HL-60 (cell line): ENCODE measurements at regions not wholly inside any gene's neighbourhood (a gene's known extent, or its start where the extent isn't known, plus 50 kb on each side); places are given as distances from the start of the nearest gene placed in this dataset.

Experiments used
- DNase-seq, 2 experiments: peaks; one replicate each; pipeline ENCODE4 v3.0.0-alpha.2; 2010 to 2020; ENCODE audit warnings: low read depth in 1 of 2, low spot score in 1 of 2
- H3K27ac ChIP-seq: fragments of 250-450 bp; sonication (Bioruptor Pico); replicated peaks from 2 replicates; pipeline ENCODE4 v1.5.1; 2020; ENCODE audit warnings: mild to moderate bottlenecking, moderate library complexity
- H3K27me3 ChIP-seq: fragments of 250-450 bp; sonication (Bioruptor Pico); 2 replicates; pipeline ENCODE4 v1.5.1; 2021; ENCODE audit warnings: mild to moderate bottlenecking, moderate library complexity; ENCODE audit not compliant: insufficient read depth, poor library complexity, severe bottlenecking
- H3K4me3 ChIP-seq: replicated peaks from 2 replicates; pipeline ENCODE4 v1.5.1; 2011; ENCODE audit warnings: mild to moderate bottlenecking, control low read depth, low read length; ENCODE audit not compliant: insufficient read depth
- GABPA ChIP-seq: IDR thresholded peaks from 2 replicates; pipeline ENCODE4 v1.6.1; 2012; ENCODE audit warnings: low read depth
- POLR2AphosphoS5 ChIP-seq: IDR thresholded peaks from 2 replicates; pipeline ENCODE4 v1.6.1; 2012; ENCODE audit warnings: low read depth
- REST ChIP-seq: IDR thresholded peaks from 2 replicates; pipeline ENCODE4 v1.6.1; 2012; ENCODE audit warnings: low read depth; ENCODE audit not compliant: insufficient replicate concordance
- SPI1 ChIP-seq: IDR thresholded peaks from 2 replicates; pipeline ENCODE4 v1.6.1; 2012; ENCODE audit warnings: low read depth, mild to moderate bottlenecking, borderline replicate concordance
- TF ChIP-seq, protein P1 (sequence below): IDR thresholded peaks from one replicate; pipeline ENCODE4 v1.5.1; 2011; ENCODE audit warnings: low read length, control low read depth, inconsistent platforms; ENCODE audit not compliant: insufficient read depth

- no peak for TF ChIP-seq GABPA
- TF ChIP-seq, protein P1, sequence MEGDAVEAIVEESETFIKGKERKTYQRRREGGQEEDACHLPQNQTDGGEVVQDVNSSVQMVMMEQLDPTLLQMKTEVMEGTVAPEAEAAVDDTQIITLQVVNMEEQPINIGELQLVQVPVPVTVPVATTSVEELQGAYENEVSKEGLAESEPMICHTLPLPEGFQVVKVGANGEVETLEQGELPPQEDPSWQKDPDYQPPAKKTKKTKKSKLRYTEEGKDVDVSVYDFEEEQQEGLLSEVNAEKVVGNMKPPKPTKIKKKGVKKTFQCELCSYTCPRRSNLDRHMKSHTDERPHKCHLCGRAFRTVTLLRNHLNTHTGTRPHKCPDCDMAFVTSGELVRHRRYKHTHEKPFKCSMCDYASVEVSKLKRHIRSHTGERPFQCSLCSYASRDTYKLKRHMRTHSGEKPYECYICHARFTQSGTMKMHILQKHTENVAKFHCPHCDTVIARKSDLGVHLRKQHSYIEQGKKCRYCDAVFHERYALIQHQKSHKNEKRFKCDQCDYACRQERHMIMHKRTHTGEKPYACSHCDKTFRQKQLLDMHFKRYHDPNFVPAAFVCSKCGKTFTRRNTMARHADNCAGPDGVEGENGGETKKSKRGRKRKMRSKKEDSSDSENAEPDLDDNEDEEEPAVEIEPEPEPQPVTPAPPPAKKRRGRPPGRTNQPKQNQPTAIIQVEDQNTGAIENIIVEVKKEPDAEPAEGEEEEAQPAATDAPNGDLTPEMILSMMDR = no peak
- no peak for TF ChIP-seq SPI1
- no peak for TF ChIP-seq POLR2AphosphoS5
- TF ChIP-seq REST = no peak
- H3K27ac ChIP-seq = no peak overlapping the region
- no peak overlapping the region for H3K4me3 ChIP-seq
- DNase-seq = no peak
- H3K27me3 ChIP-seq = no peaks in the 10 kb centered on the region
Measured at GRCh38 chrX:149114001-149114400, 391.1 kb downstream of the IDS start.

DNA sequence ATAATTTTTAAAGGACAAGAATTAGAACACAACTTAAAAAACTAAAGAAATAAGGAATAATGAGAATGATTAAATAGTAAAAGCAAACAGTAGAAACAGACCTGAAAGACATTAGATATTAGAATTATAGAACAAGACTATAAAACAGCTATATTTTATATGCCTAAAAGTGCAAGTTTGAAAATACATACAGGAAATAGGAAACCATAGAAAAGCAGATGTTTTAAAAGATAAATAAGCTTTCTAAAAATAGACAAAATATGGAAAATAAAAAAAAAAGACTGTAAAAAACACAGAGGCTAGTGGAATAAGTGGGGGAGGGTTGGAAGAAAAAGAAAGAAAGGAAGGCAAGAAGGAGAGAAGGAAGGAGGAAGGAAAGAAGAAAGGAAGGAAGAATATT is 407.3 kb downstream of the IDS start:
- no peaks in the 10 kb centered on the region for H3K27me3 ChIP-seq
- DNase-seq = no peak
- TF ChIP-seq REST = no peak
- no peak for TF ChIP-seq SPI1
- H3K27ac ChIP-seq = no peak overlapping the region
- H3K4me3 ChIP-seq = no peak overlapping the region

DNA sequence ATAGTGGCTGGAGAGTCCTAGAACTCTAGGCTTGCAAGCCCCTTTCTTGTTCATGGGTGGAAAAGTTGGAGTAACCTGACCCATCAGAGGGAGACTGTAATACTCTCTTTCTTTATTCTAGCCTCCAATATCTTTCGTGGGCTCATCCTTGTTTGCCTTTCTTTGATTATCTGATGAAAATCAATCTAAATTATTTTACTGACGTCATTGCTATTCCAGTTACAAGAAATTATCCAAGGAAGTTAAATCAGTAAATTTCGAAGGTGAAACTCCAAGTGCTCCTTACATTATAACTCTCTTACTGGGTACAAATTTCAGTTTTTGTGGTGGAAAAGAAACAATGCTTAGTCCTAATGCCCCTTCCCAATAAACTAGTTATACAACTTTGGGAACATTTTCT is 412.9 kb downstream of the IDS start:
- no peaks in the 10 kb centered on the region for H3K27me3 ChIP-seq

More for the DNA sequence above, 412.9 kb downstream of the IDS start:
- no peak for DNase-seq
- Histone ChIP-seq H3K4me3 (no peak overlapping the region), H3K27ac (no peak overlapping the region)
- no peak for TF ChIP-seq REST
- TF ChIP-seq, protein P1 = no peak
- no peak for TF ChIP-seq SPI1
- TF ChIP-seq POLR2AphosphoS5 = no peak
- TF ChIP-seq GABPA = no peak
